Epithelial cell of esophagus (primary cell): ENCODE measurements at regions not wholly inside any gene's neighbourhood (a gene's known extent, or its start where the extent isn't known, plus 50 kb on each side); places are given as distances from the start of the nearest gene placed in this dataset.
"Not testable (repeated sequence)": the region's sequence is repeated elsewhere in the genome, so short reads cannot be mapped to it uniquely, and the experiment has no call there.

ENCODE experiments used
- DNase-seq: peaks from one replicate; pipeline ENCODE4 v3.0.0; 2010; ENCODE audit warnings: low read depth
- H3K4me3 ChIP-seq: 2 replicates; pipeline ENCODE4 v1.5.1; 2011; ENCODE audit warnings: mild to moderate bottlenecking, low read length, control low read depth
- TF ChIP-seq, protein P1 (sequence below): IDR thresholded peaks from 2 replicates; pipeline ENCODE4 v1.5.1; 2011; ENCODE audit warnings: low read depth, mild to moderate bottlenecking, low read length, control low read depth, inconsistent platforms; ENCODE audit not compliant: insufficient read depth; ENCODE audit errors: missing control alignments

DNA sequence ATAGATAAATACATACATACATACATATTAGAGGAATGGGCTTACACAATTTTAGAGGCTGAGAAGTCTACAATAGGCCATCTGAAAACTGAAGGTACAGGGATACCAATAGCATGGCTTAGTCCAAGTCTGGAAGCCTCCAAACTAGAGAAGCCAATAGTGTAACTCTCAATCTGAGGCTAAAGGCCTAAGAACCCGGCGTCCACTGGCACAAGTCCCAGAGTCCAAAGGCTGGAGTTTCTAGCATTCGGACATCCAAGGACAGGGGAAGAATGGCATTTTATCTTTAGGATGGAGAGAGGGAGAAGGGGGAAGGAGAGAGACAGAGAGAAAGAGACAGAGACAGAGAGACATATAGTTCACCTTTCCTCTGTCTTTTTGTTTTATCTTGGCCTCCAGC lies 63.7 kb upstream of the SYT4 start:
- TF ChIP-seq, protein P1, sequence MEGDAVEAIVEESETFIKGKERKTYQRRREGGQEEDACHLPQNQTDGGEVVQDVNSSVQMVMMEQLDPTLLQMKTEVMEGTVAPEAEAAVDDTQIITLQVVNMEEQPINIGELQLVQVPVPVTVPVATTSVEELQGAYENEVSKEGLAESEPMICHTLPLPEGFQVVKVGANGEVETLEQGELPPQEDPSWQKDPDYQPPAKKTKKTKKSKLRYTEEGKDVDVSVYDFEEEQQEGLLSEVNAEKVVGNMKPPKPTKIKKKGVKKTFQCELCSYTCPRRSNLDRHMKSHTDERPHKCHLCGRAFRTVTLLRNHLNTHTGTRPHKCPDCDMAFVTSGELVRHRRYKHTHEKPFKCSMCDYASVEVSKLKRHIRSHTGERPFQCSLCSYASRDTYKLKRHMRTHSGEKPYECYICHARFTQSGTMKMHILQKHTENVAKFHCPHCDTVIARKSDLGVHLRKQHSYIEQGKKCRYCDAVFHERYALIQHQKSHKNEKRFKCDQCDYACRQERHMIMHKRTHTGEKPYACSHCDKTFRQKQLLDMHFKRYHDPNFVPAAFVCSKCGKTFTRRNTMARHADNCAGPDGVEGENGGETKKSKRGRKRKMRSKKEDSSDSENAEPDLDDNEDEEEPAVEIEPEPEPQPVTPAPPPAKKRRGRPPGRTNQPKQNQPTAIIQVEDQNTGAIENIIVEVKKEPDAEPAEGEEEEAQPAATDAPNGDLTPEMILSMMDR, result no peak
- DNase-seq, result no peak
- H3K4me3 ChIP-seq, result no peak overlapping the region

DNA sequence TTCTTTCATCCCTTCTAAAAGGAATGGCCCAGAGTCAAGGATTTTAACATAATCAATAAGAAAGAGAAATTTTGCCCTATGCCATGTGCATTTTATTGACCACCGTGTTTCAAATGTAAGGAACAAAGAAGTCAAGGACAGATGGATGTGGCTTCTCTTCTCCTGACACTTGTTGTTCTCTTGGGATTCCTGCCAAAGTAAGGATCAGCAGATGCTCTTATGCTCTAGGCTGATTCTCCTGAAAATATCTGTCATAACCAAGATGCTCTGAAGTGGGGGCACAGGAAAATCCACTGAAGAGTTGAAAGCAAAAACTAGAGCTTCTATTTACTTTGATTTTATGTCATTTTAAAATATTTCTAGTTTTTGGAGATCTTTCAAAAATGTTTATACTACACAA lies 72.9 kb upstream of the SYT4 start:
- TF ChIP-seq, protein P1, result no peak
- DNase-seq, result no peak
- no peak overlapping the region for H3K4me3 ChIP-seq

DNA sequence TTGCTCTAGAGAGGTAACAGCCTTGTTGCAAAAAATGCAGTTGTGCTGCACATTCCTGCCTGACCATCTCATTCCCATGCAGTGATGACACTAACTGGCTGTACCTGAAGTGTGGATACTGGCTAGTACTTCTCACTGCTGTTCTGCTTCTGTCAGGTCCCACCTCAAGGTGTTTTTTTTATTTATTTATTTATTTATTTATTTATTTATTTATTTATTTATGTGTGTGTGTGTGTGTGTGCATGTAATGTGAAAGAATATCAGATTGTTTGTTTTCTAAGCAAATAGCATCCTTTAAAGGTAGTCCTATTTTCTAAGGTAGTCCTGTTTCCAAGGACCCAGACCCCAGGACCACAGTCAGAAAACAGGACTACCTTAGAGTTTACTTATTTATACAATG lies 87.2 kb upstream of the SYT4 start:
- TF ChIP-seq, protein P1, result no peak
- H3K4me3 ChIP-seq, result no peak overlapping the region
- DNase-seq, result no peak

DNA sequence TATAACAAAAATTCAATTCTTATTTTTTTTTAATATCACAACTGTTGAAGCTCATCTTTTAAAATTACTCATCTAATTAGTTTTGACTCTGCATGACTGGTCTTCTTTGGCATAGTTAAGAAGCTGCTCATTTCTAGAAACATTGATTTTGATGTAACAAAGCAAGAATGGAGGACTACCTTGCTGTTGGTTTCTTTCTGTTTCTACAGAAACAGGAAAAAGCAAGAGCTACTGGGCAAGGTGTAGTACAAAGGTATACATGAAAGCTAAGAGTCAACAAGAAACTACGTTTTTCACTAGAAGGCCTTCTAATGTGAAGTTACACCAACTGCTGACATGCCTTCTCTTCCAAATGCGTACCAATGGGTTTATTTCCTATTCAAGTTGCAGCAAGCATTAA lies 90.6 kb upstream of the SYT4 start:
- TF ChIP-seq, protein P1, result no peak
- no peak for DNase-seq
- H3K4me3 ChIP-seq, result no peak overlapping the region

DNA sequence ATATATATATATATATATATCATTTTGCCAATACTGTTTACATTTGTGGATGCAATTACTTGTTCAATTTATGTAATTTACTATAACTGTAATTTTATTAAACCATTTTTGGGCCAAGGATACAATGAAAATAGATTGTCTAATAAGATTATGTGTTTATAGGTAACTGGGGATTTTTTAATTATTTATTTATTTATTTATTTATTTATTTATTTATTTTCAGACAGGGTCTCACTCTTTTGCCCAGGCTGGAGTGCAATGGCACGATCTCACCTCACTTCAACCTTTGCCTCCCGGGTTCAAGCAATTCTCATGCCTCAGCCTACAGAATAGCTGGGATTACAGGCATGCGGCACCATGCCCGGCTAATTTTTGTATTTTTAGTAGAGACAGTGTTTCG lies 92.0 kb upstream of the SYT4 start:
- DNase-seq, H3K4me3 ChIP-seq: not testable (repeated sequence)

DNA sequence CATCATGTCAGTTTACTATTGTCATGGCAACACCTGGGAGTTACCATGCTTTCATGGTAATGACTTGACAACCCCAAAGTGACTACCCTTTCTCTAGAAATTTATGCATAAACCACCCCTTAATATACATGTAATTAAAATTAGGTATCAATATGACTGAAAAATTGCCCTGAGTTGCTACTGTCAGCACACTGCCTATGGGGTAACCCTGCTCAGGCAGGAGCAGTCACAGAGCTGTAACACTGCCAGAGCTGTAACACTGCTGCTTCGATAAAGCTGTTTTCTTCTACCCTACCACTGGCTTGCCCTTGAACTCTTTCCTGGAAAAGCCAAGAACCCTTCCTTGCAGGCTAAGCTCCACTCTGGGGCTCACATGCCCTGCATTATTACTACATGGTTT lies 95.5 kb upstream of the SYT4 start:
- no peak overlapping the region for H3K4me3 ChIP-seq
- TF ChIP-seq, protein P1, result no peak
- DNase-seq, result no peak

DNA sequence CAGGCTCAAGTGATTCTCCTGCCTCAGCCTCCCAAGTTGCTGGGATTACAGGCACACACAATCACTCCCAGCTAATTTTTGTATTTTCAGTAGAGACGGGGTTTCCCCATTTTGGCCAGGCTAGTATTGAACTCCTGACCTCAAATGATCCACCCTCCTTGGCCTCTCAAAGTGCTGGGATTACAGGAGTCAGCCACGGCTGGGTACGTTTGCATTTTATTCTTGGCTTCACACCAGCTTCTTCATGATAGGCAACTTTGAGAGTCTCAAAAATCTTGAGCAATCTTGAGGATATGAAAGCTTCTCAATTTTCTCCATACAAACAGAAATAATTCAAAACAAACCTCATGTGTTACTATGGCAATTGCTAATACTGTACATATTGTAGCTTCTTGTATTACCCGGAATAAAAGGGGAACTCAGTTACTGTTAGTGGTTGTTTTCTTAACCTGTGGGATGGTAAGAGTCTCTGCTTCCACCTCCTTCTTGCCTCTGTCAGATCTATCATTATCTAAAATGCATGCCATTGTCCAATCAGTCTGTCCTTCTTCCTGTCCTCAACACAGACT lies 102.9 kb upstream of the SYT4 start:
- H3K4me3 ChIP-seq, result no peak overlapping the region
- TF ChIP-seq, protein P1, result no peak
- DNase-seq, result no peak
